Sigmoid colon (tissue), 6 donors: ENCODE measurements at regions not wholly inside any gene's neighbourhood (a gene's known extent, or its start where the extent isn't known, plus 50 kb on each side); places are given as distances from the start of the nearest gene placed in this dataset.

Experiments used
- DNase-seq: peaks from one replicate; pipeline ENCODE4 v3.0.0-alpha.2; 2019
- H3K27ac ChIP-seq, 4 donors: fragments of 200-600 bp; sonication (generic); one replicate each; pipeline ENCODE4 v1.5.1; 2016 to 2019; ENCODE audit warnings: mild to moderate bottlenecking in 1 of 4
- H3K27me3 ChIP-seq, 3 donors: fragments of 200-600 bp; sonication (generic); one replicate each; pipeline ENCODE4 v1.5.1; 2019; ENCODE audit warnings: mild to moderate bottlenecking in 1 of 3
- H3K36me3 ChIP-seq, 4 donors: fragments of 200-600 bp; sonication (generic); one replicate each; pipeline ENCODE4 v1.5.1; 2016 to 2019
- H3K4me1 ChIP-seq, 4 donors: fragments of 200-600 bp; sonication (generic); one replicate each; pipeline ENCODE4 v1.5.1; 2017 to 2019
- H3K4me3 ChIP-seq, 4 donors: fragments of 200-600 bp; sonication (generic); one replicate each; pipeline ENCODE4 v1.5.1; 2017 to 2019; ENCODE audit warnings: mild to moderate bottlenecking in 2 of 4, moderate library complexity in 1 of 4
- H3K9me3 ChIP-seq, 4 donors: fragments of 200-600 bp in 3 of 4; sonication (generic) in 3 of 4; one replicate each; pipeline versions ENCODE4 v1.5.1 to v1.6.1; 2013 to 2019
- EP300 ChIP-seq, 4 donors: sonication (generic); formaldehyde crosslinking; IDR thresholded peaks; one replicate each; pipeline ENCODE4 v1.6.1; 2017; ENCODE audit warnings: antibody characterized with exemption in 4 of 4
- POLR2A ChIP-seq, 2 donors: fragments of 450-650 bp; IDR thresholded peaks; one replicate each; pipeline ENCODE4 v1.6.1; 2016; ENCODE audit warnings: antibody characterized with exemption in 2 of 2, mild to moderate bottlenecking in 2 of 2, moderate library complexity in 2 of 2
- POLR2AphosphoS5 ChIP-seq, 4 donors: sonication (generic); formaldehyde crosslinking; IDR thresholded peaks; one replicate each; pipeline ENCODE4 v1.6.1; 2017; ENCODE audit warnings: antibody characterized with exemption in 4 of 4
- WGBS, 2 donors: extraction: QIAGEN DNeasy Blood & Tissue Kit; methylation state at CpG; one replicate each; pipeline ENCODE4 v1.1.7; 2013; 5-methylcytosine and 5-hydroxymethylcytosine counted together
- intact Hi-C: fragments of 100-400 bp; cut with DNase I; formaldehyde crosslinking; loops from one replicate; pipeline ENCODE4 v1.15.1; 2023
- TF ChIP-seq, protein P1 (sequence below), 4 experiments: fragments of 450-650 bp in 3 of 4; fragments of 200-600 bp in 1 of 4; IDR thresholded peaks; one replicate each; pipeline ENCODE4 v1.5.1; 2016 to 2019; ENCODE audit warnings: antibody characterized with exemption in 4 of 4, mild to moderate bottlenecking in 3 of 4, moderate library complexity in 2 of 4
- donor health status: healthy with polysubstance abuse.
- donor health status: healthy.

DNA sequence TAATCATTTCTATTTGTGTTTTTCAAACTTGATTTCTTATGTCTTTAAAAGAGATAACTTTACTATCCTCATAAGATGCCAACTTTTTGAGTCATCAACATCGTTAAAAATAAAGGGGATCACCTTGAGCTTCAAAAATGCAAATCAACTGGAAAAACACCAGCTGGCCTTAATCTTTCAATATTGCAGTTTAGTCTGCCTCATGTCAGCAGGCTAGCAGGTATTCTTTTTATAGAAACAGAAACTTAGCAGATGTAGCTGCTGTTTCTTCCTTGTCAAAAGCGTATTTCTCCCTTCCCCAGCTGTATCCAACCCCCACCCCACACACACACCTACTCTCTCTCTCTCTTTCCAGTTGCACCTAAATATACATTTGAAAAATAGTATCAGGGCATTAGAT, 154.1 kb upstream of the ZNF804A start:
- no peak overlapping the region for H3K4me3 ChIP-seq
- intact Hi-C loops: no loop called here
- TF ChIP-seq POLR2AphosphoS5 (IDR thresholded peaks at IDR 0.05): no peak
- TF ChIP-seq, protein P1, sequence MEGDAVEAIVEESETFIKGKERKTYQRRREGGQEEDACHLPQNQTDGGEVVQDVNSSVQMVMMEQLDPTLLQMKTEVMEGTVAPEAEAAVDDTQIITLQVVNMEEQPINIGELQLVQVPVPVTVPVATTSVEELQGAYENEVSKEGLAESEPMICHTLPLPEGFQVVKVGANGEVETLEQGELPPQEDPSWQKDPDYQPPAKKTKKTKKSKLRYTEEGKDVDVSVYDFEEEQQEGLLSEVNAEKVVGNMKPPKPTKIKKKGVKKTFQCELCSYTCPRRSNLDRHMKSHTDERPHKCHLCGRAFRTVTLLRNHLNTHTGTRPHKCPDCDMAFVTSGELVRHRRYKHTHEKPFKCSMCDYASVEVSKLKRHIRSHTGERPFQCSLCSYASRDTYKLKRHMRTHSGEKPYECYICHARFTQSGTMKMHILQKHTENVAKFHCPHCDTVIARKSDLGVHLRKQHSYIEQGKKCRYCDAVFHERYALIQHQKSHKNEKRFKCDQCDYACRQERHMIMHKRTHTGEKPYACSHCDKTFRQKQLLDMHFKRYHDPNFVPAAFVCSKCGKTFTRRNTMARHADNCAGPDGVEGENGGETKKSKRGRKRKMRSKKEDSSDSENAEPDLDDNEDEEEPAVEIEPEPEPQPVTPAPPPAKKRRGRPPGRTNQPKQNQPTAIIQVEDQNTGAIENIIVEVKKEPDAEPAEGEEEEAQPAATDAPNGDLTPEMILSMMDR (IDR thresholded peaks at IDR 0.05): no peak
- no peak for TF ChIP-seq EP300 (IDR thresholded peaks at IDR 0.05)
- no peak for TF ChIP-seq POLR2A (IDR thresholded peaks at IDR 0.05)
- H3K36me3 ChIP-seq: no peaks in the 10 kb centered on the region
- H3K9me3 ChIP-seq: no peaks in the 10 kb centered on the region
- H3K27ac ChIP-seq: no peak overlapping the region
- DNase-seq: no peak
- H3K27me3 ChIP-seq: no peaks in the 10 kb centered on the region
- 60 to 66% methylated on average over 2 of the region's 2 CpGs for WGBS, 2 donors
- peaks cover 0 to 6% (median 3%) of the 10 kb centered on the region in 4 donors for H3K4me1 ChIP-seq

DNA sequence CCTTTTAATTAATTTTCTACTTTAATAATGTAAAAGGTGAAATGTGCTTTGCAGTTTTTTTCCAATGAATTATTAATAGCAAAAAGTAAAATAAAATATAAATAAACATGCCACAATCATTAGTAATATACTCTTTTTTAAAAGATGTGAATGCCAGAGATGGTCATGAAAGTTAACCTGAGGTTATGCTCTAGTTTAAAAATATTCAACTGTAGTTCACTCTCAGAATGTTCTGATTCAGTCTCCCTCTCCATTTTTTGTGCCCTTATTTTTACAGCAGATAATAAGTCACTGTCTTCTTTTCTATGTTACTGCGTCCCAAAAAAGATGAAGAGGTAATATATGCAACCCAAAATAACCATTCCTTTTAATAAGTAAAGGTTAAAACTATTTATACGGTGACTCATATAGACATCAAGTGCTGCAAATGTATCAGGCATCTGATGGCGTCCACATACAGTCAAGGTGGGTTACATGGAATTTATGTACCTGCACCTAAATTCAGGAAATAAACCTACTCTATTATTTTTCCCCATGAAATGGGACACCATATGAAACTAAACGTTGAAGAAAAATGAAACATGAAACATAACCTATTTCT, 153.6 kb upstream of the ZNF804A start:
- Histone ChIP-seq H3K27me3 (no peaks in the 10 kb centered on the region), H3K4me1 (peaks cover 0 to 6% (median 3%) of the 10 kb centered on the region in 4 donors), H3K4me3 (no peak overlapping the region), H3K27ac (no peak overlapping the region), H3K9me3 (no peaks in the 10 kb centered on the region), H3K36me3 (no peaks in the 10 kb centered on the region)
- DNase-seq: no peak
- WGBS, 2 donors: 84 to 86% methylated on average over 4 of the region's 4 CpGs
- intact Hi-C loops: no loop called here
- TF ChIP-seq, protein P1 (IDR thresholded peaks at IDR 0.05): no peak
- TF ChIP-seq POLR2A (IDR thresholded peaks at IDR 0.05) (no peak), EP300 (IDR thresholded peaks at IDR 0.05) (no peak), POLR2AphosphoS5 (IDR thresholded peaks at IDR 0.05) (no peak)

DNA sequence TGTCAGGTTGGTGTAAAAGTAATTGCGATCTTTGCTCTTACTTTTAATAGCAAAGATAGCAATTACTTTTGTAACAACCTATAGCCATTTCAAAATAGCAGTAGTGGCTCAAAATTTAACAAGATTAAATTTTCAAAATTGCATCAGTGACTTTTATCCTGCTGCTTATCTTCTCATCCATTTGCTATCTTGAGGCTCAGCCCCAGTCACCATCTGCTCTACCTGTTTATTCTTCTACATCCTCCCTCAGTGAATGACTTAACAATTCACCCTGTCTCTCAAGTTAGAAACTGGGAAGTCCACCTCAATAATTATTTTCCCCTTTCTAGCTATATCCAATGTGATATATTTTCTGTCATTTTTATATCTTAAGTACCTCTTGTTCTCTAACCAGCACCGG, 148.6 kb upstream of the ZNF804A start:
- intact Hi-C loops: no loop called here
- H3K4me1 ChIP-seq: peaks cover 0 to 6% (median 0%) of the 10 kb centered on the region in 4 donors
- no peaks in the 10 kb centered on the region for H3K36me3 ChIP-seq
- no peak for DNase-seq
- WGBS, 2 donors: 60 to 81% methylated on average over 2 of the region's 2 CpGs
- H3K27me3 ChIP-seq: no peaks in the 10 kb centered on the region
- no peak overlapping the region for H3K27ac ChIP-seq
- TF ChIP-seq POLR2AphosphoS5 (IDR thresholded peaks at IDR 0.05) (no peak), POLR2A (IDR thresholded peaks at IDR 0.05) (no peak), EP300 (IDR thresholded peaks at IDR 0.05) (no peak)
- TF ChIP-seq, protein P1 (IDR thresholded peaks at IDR 0.05): no peak
- no peak overlapping the region for H3K4me3 ChIP-seq
- no peaks in the 10 kb centered on the region for H3K9me3 ChIP-seq

DNA sequence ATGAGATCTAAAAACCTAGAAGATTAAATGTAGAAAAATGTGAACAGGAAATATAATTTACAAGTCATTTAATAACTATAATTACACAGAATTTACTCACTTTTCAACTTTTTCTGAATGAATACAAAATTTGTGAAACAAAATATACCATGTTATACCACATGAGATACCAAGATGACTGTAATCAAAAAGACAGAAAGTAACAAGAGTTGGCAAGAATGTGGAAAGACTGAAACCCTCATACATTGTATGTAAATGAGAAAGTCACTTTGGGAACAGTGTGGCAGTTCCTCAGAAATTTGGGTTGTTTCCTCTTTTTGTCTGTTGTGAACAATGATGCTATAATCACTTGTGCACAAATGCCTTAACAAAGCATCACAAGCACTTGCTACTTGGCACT, 145.4 kb upstream of the ZNF804A start:
- DNase-seq: no peak
- intact Hi-C loops: no loop called here

More for the DNA sequence above, 145.4 kb upstream of the ZNF804A start:
- no peaks in the 10 kb centered on the region for H3K9me3 ChIP-seq
- H3K36me3 ChIP-seq: no peaks in the 10 kb centered on the region
- H3K27me3 ChIP-seq: no peaks in the 10 kb centered on the region
- no peaks in the 10 kb centered on the region for H3K4me1 ChIP-seq
- no peak overlapping the region for H3K4me3 ChIP-seq
- no peak overlapping the region for H3K27ac ChIP-seq
- TF ChIP-seq, protein P1 (IDR thresholded peaks at IDR 0.05): no peak
- TF ChIP-seq EP300 (IDR thresholded peaks at IDR 0.05) (no peak), POLR2AphosphoS5 (IDR thresholded peaks at IDR 0.05) (no peak), POLR2A (IDR thresholded peaks at IDR 0.05) (no peak)
